ENCODE measurements at regions not wholly inside any gene's neighbourhood (a gene's known extent, or its start where the extent isn't known, plus 50 kb on each side); places are given as distances from the start of the nearest gene placed in this dataset.

DNA sequence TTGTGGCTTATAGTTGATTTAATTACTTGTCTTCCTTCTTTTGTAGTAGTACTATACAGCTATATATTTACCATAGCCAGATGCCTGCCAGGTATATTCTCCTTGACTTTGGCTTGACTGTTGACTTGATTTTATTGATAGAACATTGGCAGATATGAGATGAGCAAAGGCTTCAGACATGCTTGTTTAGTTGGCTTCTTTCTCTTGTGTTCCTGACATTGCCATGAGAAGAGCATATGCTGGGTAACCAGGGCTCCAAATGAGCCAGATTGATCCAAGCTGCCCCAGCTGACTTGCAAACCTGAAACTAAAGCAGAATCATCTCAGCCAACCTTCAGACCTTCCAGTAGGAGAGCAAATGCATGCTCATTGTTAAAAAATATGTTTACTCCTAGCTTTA, 508.1 kb upstream of the BTBD3 start:
- no peak for DNase-seq (ENCODE audit: low spot score)

DNA sequence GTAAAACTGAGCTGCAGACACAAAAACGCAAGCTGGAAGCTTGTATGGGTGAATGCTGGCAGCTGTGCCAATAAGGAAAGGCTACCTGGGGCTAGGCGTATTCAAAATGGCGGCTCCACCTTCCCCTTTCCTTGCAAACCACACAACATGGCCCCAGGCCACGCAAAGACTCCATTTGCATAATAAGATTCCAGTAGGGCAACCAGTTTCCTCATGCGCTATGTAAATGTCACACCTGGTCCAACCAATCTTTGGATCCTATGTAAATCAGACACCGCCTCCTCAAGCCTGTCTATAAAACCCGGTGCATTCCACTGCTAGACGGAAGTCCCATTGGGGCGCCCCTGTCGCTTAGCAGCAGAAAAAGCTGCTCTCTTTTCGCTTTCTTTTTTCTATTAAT, 505.9 kb upstream of the BTBD3 start:
- no peak for DNase-seq (ENCODE audit: low spot score)

DNA sequence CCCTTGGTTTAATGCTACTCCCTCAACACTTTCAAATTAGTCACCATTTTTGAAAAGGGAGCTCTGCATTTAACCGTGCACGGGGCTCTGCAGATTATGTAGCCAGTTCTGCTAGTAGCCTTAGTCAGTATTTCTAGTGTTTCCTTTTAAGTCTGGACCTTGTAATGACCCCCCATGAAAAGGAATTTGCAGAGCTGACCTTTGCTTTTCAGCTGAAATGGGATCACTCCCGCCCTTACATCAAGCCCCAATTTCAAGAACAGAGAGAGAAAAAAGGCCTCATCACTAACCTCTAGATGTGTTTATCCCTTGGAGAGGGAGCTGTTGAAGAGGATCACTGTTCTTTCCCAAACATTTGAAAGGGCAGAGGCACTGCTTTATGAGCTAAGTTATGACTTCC, 490.7 kb upstream of the BTBD3 start:
- DNase-seq (ENCODE audit: low spot score), result no peak

DNA sequence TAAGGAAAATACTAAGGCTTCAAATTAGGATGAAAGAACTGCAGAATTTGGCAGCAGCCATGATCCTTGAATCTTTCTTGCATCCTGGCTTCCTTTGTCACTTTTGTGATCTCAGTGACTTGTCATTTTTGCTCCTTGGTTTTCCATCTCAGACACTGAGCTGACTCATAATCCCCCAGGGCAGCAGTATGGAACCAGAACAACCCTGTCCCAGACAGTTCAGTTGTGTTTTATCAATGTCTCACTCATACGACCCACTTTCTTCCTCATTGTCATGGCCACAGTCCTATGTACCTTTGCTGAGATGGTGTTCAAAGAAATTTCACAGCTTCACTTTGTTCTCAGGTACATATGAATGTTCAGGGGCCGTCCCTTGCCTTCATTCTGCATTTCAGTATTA, 488.5 kb upstream of the BTBD3 start:
- no peak for DNase-seq (ENCODE audit: low spot score)

DNA sequence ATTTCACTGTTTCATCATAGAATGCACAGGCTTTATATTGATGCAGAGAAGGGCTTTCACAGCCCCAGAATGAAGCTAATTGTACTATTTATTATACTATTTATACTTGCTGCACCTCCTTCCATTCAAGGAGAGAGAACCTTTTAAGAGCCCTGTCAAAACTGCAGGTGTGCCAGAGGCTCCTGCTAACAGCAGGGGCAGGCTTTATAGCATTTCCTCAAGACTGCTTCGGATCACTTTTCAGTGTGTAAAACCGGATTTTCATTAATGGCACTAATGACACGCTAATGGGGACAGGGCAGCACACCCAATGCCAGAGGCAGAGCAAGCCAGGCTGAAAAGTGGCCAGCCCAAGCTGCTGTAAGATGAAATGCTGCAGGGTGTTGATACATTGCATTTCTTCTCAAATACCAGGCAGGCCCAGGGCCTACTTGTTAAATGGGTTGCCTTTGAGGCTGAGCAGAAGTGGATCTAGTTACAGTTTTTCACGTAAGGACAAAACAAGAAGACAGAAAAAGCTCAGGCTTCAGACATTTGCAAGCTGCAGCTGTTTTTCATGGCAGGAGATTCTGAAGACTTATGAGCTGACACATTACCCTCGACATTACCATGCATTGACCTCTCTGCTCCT, 487.7 kb upstream of the BTBD3 start:
- DNase-seq (ENCODE audit: low spot score), result no peak

DNA sequence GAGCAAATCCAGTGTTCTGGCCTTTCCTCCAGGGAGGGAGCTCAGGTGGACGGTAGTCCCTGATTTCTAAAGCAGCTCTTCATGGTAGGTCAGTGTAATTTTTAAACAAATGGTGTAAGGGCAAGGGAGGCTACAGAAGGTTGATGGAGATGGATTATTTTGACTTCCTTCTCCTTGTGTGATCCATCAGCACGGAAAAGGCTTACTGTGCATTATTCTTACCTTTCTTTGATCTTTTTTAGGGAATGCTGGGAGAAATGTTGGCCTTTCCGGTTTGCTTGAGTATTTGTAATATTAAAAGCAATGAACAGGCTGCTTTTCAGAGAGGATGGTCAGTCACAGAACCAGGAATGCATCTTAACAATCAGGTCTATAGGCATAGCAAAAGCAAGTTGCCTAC, 487.0 kb upstream of the BTBD3 start:
- DNase-seq (ENCODE audit: low spot score), result no peak

DNA sequence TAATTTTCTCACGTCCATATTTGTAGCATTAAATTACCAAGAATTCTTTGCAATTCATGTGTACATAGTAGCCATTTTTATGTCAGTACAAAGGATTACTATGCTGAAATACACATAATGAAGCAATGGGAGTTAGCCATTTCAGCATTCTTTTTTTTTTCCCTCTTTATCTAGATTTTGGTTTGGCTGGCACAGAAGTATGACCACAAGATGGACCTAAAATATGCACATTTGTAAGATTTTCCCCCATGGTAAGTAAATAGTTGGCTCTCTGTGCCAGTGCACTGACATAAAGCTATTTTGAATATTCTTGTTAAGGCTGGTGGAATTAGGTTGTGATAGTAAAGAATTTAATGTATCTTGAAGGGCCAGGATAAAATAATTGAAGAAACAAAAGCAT, 486.1 kb upstream of the BTBD3 start:
- DNase-seq (ENCODE audit: low spot score), result no peak

DNA sequence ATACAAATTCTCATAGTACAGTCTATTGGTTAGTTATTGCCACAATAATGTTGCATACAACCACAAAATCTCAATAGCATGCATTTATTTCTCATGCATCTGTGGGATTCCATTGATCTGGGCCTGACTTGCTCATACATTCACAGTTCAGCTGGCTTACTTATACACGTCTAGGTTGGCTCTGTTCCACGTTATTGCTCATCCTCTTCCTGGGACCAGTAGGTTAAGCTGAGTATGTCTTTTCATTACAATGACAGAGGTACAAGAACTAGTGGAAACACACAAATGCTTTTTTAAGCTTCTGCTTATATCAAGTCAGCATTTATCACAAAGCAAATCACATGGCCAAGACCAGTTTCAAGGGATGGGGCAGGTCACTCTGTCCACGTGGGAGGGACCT, 485.3 kb upstream of the BTBD3 start:
- no peak for DNase-seq (ENCODE audit: low spot score)

DNA sequence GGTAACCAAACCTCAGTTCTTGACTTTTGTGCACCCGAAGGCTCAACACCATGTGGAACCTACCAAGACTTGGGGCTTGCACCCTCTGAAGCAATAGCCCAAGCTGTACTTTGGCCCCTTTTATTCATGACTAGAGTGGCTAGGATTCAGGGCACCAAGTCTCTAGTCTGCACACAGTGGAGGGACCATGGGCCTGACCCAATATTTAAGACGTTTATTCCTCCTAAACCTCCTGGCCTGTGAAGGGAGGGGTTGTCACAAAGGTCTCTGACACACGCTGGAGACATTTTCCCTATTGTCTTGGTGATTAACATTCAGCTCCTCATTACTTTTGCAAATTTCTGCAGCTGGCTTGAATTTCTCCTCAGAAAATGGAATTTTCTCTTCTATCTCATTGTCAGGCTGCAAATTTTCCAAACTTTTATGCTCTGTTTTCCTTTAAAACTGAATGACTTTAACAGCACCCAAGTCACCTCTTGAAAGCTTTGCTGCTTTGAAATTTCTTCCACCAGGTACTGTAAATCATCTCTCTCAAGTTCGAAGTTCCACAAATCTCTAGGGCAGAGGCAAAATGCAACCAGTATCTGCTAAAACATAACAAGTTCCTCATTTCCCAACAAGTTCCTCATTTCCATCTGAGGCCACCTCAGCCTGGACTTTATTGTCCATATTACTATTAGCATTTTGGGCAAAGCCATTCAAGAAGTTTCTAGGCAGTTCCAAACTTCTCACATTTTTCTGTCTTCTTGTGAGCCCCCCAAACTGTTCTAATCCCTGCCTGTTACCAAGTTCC, 481.4 kb upstream of the BTBD3 start:
- no peak for DNase-seq (ENCODE audit: low spot score)

DNA sequence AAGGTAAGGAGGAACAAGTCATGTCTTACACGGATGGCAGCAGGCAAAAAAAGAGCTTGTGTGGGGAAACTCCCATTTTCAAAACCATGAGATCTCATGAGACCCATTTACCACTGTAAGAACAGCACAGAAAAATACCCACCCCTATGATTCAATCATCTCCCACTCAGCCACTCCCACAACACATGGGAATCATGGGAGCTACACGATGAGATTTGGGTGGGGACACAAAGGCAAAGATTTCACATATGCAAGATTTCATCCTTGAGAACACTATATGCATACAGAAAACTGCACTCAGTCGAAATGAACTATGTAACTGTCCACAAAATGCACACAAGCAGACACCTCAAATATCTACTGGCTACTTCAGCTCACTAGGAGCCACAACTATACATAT, 480.6 kb upstream of the BTBD3 start:
- no peak for DNase-seq (ENCODE audit: low spot score)

DNA sequence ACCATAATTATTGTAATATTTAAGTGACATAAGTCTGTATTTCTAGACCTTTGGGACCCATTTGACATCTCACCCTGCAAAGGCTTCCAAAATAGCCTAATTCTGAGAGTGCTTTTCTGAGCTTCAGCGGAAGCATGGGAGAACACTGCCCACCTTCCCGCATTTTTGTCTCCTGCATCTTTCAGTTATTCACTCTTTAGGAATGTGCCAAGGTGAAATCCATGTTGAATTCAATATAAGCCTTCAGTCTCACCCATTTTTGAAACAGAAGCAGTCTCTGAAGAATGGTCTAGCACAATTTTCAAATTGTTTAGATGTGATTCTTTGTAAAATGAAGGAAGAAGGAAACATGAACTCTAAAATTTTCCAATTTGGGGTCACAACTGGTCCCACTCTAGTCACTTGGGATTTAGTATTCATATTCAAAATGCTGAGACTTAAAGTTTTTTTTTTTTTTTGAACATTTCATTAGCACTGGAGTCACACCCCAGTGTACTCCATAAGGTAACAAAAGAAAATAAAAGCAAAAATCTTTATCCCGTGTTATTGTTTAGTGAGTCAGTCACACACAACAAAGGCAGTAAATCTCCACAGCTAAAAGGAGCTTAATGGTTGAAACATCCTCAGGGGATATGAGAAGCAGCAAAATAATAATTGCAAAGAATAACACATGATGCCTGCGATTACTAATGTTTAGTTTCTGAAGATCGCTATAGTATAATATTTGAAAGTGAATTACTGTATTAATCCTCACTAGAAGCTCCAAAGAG, 479.9 kb upstream of the BTBD3 start:
- no peak for DNase-seq (ENCODE audit: low spot score)

DNA sequence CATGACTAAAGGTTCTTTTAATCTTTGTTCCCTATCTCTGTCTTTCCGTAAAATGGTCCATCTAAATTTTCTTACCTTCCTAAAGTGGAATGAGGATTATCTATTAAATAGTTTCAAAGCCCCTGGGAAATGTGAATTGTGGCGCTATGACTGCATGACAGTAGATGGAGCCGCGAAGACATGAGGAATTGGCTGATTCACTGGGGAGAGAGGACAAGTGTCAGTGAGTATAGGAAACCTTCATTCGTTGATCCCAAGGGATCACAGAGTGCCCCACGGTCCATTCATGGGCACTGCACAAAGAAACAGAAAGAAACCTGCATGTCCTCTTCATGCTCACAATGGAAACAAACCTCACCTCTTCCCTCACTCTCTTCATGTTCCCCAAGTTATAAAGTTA, 479.3 kb upstream of the BTBD3 start:
- DNase-seq (ENCODE audit: low spot score), result no peak

DNA sequence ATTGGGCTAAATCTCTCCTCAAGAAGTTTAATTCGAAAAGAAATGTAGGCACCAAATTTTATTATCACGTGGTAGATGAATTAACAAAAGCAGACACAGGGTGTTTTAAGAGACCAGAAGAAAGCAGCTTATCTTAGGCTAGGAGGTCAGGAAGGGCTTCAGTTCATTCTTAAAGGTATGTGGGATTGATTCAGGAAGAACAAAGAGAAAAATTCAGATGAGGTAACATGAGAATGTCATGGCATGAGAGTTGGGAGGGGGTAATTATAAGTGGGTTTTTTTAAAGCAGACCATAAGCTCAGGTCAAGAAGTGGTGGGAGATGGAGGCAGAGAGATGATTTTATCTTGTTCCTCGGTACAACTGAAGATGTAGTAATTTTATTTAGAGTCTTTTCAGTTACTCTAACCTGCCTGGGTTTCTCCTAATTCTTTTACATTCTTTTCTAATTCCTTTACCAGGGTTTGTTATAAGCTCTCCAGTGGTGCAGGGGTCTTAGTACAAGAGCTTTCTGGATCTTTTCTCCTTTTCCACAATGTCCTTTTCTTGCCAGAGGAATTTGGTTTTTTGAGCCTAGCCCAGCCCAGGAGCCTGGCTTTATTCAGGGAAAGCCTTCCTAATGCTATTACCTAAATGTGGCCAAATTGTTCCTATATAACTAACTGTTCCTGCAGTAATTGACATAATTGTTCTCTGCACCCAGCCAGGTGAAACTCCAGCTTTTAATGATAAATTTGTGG, 474.1 kb upstream of the BTBD3 start:
- DNase-seq (ENCODE audit: low spot score), result no peak

DNA sequence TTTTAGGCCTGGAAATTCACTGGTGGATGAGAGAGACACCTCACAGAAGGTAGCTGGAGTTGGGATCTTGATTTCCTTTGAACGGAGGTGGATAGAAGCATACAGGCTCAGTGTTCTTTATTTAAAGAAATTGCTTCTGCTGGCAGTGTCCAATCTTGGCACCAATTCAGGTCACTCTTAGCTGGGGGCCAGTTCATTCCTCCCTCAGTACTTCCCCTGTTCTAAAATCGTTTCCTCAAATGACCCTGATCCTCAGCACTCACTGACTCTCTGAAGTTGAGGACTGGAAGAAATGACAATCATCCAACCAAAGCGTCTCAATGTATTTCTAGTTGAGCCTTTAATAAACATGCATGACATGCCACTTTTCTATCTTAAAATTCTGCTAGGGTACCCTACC, 472.5 kb upstream of the BTBD3 start:
- no peak for DNase-seq (ENCODE audit: low spot score)

DNA sequence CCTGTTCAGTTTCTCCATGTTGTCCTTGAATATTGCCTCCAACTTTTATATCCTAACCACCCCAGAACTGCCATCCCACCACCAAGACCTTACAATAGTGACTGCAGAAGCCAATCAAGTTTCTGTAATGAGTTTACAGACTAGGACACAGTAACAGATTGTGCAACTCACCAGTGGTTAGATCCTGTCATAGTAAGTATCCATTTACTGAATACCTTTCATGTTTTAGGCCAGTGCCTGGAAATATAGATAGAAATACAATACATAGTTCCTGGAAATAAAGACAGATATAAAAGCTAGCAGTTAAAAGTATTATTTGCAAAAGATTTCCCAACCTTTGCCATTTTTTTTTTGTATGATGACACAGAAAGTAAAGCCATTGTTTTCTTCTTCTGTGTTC, 471.8 kb upstream of the BTBD3 start:
- no peak for DNase-seq (ENCODE audit: low spot score)

DNA sequence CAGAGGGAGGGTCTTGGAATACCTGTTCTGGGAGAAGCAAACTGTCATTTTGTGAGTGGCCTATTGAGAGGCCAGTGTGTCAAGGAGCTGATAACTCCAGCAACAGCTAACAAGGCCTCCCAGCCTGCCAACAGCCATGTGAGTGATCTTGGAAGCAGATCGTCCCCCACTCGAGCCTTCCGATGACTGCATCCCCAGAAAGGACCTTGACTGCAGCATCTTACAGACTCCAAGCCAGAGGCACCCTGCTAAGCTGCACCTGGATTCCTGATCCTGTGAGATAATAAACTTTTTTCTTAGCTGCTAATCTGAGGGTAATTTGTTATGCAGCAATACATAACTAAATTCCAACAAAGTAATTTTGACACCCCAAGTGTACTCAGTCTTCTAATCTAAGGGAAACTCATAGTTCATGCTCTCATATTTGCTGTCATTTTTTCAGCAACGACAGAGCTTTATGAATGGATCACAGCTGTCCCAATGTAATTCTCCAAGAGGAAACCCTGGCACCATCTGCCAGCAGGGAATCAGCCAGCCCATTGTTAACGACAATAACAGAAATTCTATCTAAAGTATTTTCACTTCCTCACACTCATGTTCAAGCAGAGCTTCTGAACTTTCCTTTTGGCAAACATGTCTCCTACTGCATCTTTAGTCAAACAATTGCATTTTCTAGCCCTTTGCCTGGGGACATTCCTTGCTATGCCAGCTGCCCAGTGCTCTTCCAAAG, 470.2 kb upstream of the BTBD3 start:
- no peak for DNase-seq (ENCODE audit: low spot score)

DNA sequence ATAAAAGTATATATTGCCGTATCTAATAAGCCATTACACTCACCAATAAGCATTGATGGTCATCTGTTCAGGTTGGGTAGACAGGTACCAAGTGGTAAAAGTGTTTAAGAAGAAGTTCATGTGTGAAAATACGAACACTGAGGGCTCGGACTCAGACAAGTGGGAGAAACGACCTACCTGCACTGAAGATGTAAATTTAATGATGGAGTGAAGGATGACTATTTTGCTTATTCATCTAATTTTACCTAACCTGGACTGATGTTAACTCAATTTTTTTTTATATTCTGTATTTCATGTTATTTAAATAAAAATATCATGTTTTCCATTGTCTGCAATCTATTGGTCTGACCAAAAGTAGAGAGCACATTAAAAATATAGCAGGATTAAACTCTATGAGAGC, 469.1 kb upstream of the BTBD3 start:
- DNase-seq (ENCODE audit: low spot score), result no peak

DNA sequence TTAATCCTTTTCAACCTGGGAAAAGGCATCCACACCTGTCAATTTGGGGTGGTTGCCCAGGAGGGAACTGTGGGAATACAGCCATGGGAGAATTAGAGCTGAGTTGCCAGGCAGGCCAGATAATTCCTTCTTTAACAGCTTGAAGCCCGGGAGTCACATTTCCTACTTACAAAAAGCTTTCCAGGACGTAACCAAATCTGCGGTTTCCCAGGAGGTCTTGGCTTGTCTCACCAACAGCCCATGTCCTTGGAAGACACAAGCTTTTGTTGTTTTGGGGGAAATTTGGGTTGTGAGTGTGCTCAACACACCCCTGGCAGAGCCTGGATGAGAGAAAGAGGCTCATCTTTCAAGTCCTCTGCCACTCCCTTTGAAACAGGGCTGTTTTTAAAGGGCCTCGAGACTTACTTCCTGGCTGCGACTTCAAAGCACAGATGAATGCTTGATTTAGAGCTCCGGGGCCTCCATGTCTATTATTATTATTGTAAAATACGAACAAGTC, 465.9 kb upstream of the BTBD3 start:
- DNase-seq (ENCODE audit: low spot score), result no peak

DNA sequence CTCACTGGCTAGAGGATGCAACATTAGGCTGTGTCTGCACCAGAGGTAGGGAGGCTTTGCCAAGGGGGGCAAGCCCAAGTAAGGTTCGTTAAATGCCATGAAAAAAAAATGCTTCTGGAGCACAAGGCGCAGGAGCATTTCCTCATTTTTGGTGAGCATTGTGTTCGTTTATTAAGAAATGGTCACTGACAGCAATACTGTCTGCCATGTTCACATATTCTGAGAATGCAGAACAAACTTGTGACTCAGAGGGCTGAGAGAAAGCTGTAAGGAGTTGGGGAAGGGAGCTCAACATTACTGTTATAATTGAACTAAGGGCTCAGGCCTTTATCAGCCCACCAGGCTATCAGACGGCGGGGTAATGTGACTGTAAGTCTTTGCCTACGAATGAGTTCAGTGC, 465.4 kb upstream of the BTBD3 start:
- DNase-seq (ENCODE audit: low spot score), result no peak

DNA sequence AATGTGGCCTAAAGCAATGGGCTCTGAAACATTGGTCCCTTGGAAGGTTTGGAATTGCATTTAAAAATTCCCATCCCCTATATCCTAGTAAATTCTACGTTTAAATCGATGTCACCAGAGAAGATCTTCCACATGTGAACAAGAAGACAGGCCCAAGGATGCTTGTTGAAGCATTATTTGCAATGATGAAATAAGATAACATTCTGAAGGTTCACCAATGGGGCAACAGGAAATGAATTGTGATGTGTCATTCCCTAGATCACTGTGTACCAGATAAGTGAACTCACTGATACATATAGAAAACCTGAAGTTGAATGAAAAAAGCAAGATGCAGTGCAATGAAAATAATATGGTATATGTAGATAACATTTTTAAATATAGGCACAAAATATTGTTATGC, 464.3 kb upstream of the BTBD3 start:
- DNase-seq (ENCODE audit: low spot score), result no peak

DNA sequence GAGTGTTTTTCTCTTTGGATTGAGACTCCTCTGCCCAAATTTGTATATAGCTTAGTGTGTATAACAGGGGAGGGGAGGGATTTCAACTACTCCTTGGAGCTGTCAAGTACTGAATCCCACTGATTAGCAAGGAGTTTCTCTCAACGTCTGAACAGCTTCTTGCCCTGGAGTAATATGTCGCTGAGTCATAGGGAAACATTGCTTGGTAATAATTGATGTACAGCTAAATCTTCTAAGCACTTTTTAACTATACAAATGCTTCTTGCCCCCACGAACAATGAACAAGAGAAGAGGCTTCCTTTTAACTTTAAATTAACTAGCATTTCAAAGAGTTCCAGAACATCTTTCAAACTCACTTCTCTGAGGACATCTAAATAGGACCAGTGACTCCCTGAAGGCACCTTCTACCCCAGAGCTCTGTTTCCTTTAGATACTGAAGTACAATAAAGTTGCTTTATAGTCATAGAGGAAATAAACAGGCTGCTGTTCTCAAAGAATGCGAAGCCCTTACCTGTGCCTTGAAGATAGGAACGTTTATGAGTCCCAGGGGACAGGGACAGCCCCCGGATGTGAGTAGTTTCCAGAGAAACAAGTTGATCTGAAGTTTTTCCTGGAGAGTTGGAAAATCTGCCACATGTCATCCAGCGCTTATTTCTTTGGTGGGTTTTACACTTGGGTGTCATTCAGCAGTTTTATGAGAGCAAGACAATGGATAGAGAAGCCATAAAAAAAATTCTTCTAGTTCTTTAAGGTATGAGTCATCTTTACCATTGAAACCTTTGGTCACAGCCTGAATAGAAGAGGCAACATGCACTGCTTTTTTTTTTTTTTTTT, 462.5 kb upstream of the BTBD3 start:
- no peak for DNase-seq (ENCODE audit: low spot score)
